ENCODE measurements at regions not wholly inside any gene's neighbourhood (a gene's known extent, or its start where the extent isn't known, plus 50 kb on each side); places are given as distances from the start of the nearest gene placed in this dataset.

DNA sequence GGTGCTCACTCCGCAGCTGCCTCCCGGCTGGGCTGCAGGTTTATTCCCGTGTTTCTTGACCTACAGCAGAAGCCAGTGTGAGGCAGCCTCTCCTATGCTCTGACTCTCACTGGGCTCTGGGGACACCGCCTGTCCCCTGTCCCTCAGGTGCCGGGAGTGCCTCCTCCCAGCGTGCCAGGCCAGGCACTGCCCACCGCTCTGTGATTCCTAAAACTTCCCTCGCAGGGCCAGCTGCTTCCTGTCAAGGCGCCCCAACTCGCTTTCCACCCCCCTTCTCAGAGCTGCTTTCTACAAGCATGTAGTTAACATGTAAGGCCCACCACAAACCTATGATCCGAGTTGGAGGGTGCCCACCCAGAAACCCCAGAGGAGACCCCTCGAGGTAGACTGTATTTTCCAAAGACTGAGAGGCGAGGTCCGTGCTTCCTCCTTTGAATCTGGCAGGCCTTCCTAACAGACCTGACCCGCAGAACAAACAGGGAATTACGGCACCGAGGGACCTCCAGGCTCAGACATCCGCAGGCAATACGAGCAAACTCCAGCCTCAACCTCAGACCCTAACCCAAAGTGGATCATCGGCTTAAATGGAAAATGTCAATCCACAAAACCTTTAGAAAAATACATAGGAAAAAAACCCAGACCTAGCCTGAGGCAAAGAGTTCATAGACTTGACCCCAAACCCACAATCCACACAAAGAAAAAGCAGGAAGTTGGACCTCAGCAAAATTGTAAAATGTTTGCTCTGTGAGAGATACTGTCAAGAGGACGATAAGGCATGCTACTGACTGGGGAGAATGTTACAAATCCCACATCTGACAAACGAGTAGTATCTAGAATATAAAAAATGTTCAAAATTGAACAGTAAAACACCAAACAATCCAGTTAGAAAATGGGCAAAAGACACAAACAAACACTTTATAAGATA is 121.3 kb upstream of the IQSEC1 start:
- no peaks in the 10 kb centered on the region for H3K36me3 ChIP-seq (replicated peaks; ENCODE audit: insufficient read depth, low read length)
- no peak overlapping the region for H3K4me3 ChIP-seq (ENCODE audit: low read length)
- no peaks in the 10 kb centered on the region for H4K20me1 ChIP-seq (ENCODE audit: insufficient read depth, low read length)
- no peak overlapping the region for H3K27ac ChIP-seq (ENCODE audit: low read length)
- TF ChIP-seq EZH2phosphoT487 (IDR thresholded peaks at IDR 0.05; ENCODE audit: low read length) (no peak), CTCF (IDR thresholded peaks at IDR 0.05; ENCODE audit: low read length) (no peak), EZH2 (optimal IDR thresholded peaks at IDR 0.05; ENCODE audit: low read depth, low read length) (no peak)
- no peak overlapping the region for H3K4me2 ChIP-seq (ENCODE audit: low read depth, low read length)
- no peaks in the 10 kb centered on the region for H3K9me2 ChIP-seq (replicated peaks; ENCODE audit: insufficient read depth, low read length)
- H3F3A ChIP-seq (ENCODE audit: insufficient read depth, low read length), result no peaks in the 10 kb centered on the region
- no peak overlapping the region for H3K9ac ChIP-seq (ENCODE audit: low read length)
- no peak overlapping the region for H2AFZ ChIP-seq (ENCODE audit: low read length)
- no peak for DNase-seq
- no peaks in the 10 kb centered on the region for H3K27me3 ChIP-seq (replicated peaks; ENCODE audit: insufficient read depth, low read length)
- H3K9me3 ChIP-seq (replicated peaks; ENCODE audit: insufficient read depth, low read length), result no peaks in the 10 kb centered on the region
- no peaks in the 10 kb centered on the region for H3K4me1 ChIP-seq (ENCODE audit: low read length)
- no peaks in the 10 kb centered on the region for H3K79me2 ChIP-seq (ENCODE audit: low read length)

DNA sequence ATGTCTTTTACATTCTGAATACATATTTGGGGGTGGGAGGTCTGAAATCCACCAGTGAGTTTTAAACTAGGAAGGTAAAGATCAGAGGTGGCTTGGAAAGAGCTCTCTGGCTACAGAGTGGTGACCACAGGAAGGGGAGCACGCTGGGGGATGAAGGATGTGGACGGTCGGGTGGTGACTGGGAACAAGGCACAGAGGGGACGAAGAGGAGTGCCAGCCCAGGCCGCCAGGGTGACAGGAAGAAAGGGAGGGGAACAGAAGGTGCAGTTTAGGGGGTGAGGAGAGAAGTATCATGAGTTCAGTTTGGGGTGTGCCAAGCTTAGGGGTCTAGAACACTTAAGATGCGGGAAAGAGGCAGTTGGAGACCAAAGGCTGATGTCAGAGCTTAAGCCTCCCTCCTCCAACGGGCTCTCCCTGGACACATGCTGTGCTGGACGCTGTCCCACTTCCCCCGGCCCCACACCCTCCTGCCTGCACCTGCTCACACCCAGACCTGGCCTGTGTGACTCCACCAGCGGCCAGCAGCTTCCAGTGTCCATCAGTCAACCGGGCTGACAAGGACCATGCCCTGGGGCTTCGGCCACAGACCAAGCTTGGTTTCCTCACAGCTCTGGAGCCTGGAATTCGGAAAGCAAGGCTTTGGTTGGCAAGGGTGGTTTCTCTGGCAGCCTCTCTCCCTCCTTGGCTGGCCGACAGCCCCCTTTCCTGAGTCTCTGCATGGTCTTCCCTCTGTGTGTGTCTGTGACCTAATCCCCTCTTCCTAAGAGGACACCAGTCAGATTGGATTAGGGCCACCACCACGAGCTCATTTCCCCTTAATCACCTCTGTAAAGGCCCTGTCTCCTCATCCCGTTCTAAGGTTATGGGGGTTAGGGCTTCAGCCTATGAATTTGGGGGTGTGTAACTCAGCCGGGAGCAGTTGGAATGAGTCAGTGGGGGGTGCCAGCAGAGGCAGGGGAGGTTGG is 120.4 kb upstream of the IQSEC1 start:
- Histone ChIP-seq H3K27me3 (replicated peaks; ENCODE audit: insufficient read depth, low read length) (no peaks in the 10 kb centered on the region), H3K9ac (ENCODE audit: low read length) (no peak overlapping the region), H4K20me1 (ENCODE audit: insufficient read depth, low read length) (no peaks in the 10 kb centered on the region), H3K4me1 (ENCODE audit: low read length) (no peaks in the 10 kb centered on the region), H3K79me2 (ENCODE audit: low read length) (no peaks in the 10 kb centered on the region), H3K4me3 (ENCODE audit: low read length) (no peak overlapping the region), H3K4me2 (ENCODE audit: low read depth, low read length) (no peak overlapping the region), H2AFZ (ENCODE audit: low read length) (no peak overlapping the region), H3K9me2 (replicated peaks; ENCODE audit: insufficient read depth, low read length) (no peaks in the 10 kb centered on the region), H3K27ac (ENCODE audit: low read length) (no peak overlapping the region), H3K36me3 (replicated peaks; ENCODE audit: insufficient read depth, low read length) (no peaks in the 10 kb centered on the region), H3F3A (ENCODE audit: insufficient read depth, low read length) (no peaks in the 10 kb centered on the region), H3K9me3 (replicated peaks; ENCODE audit: insufficient read depth, low read length) (no peaks in the 10 kb centered on the region)
- DNase-seq, result no peak
- no peak for TF ChIP-seq EZH2phosphoT487 (IDR thresholded peaks at IDR 0.05; ENCODE audit: low read length)
- TF ChIP-seq EZH2 (optimal IDR thresholded peaks at IDR 0.05; ENCODE audit: low read depth, low read length), result no peak

- no peaks in the 10 kb centered on the region for H3K9me3 ChIP-seq (replicated peaks; ENCODE audit: insufficient read depth, low read length)
- no peaks in the 10 kb centered on the region for H3K9me2 ChIP-seq (replicated peaks; ENCODE audit: insufficient read depth, low read length)
- H3K36me3 ChIP-seq (replicated peaks; ENCODE audit: insufficient read depth, low read length), result no peaks in the 10 kb centered on the region
- H3K4me2 ChIP-seq (ENCODE audit: low read depth, low read length), result no peak overlapping the region
- no peaks in the 10 kb centered on the region for H3F3A ChIP-seq (ENCODE audit: insufficient read depth, low read length)
- H3K4me3 ChIP-seq (ENCODE audit: low read length), result no peak overlapping the region
- no peaks in the 10 kb centered on the region for H4K20me1 ChIP-seq (ENCODE audit: insufficient read depth, low read length)
- no peak overlapping the region for H3K27ac ChIP-seq (ENCODE audit: low read length)
- no peak overlapping the region for H3K9ac ChIP-seq (ENCODE audit: low read length)
- H2AFZ ChIP-seq (ENCODE audit: low read length), result no peak overlapping the region
- H3K79me2 ChIP-seq (ENCODE audit: low read length), result no peaks in the 10 kb centered on the region
- TF ChIP-seq EZH2phosphoT487 (IDR thresholded peaks at IDR 0.05; ENCODE audit: low read length) (no peak), CTCF (IDR thresholded peaks at IDR 0.05; ENCODE audit: low read length) (peak; percentile 9; the same call in 1 of the 2 replicates)
- no peak for DNase-seq
- H3K27me3 ChIP-seq (replicated peaks; ENCODE audit: insufficient read depth, low read length), result no peaks in the 10 kb centered on the region
- H3K4me1 ChIP-seq (ENCODE audit: low read length), result no peaks in the 10 kb centered on the region
Measured at GRCh38 chr3:13192471-13193213, 119.4 kb upstream of the IQSEC1 start.
